Omental fat pad (tissue), 3 donors: ENCODE measurements at regions not wholly inside any gene's neighbourhood (a gene's known extent, or its start where the extent isn't known, plus 50 kb on each side); places are given as distances from the start of the nearest gene placed in this dataset.

Source experiments
- ATAC-seq: fragments of 150-250 bp; one replicate; pipeline ENCODE4 v1.9.1; 2016; ENCODE audit warnings: mild to moderate bottlenecking, moderate library complexity; ENCODE audit not compliant: low FRiP score
- DNase-seq: peaks from one replicate; pipeline ENCODE4 v3.0.0-alpha.2; 2019; ENCODE audit warnings: low spot score
- CTCF ChIP-seq, 3 donors: fragments of 450-650 bp; IDR thresholded peaks; one replicate each; pipeline ENCODE4 v1.5.1; 2016 to 2017; ENCODE audit warnings: antibody characterized with exemption in 3 of 3, mild to moderate bottlenecking in 3 of 3, moderate library complexity in 2 of 3

- no peak for ATAC-seq
- no peak for DNase-seq
- no peak for TF ChIP-seq CTCF (IDR thresholded peaks at IDR 0.05)
Measured at GRCh38 chr18:67893916-67894315, 377.4 kb upstream of the DSEL start.

- TF ChIP-seq CTCF (IDR thresholded peaks at IDR 0.05), result no peak
- no peak for ATAC-seq
- DNase-seq, result no peak
Measured at GRCh38 chr18:67876871-67877270, 360.4 kb upstream of the DSEL start.

GRCh38 chr18:67875944-67876343 is 359.4 kb upstream of the DSEL start:
- ATAC-seq (no peak), DNase-seq (no peak)
- no peak for TF ChIP-seq CTCF (IDR thresholded peaks at IDR 0.05)

- no peak for ATAC-seq
- DNase-seq, result no peak
- TF ChIP-seq CTCF (IDR thresholded peaks at IDR 0.05), result no peak
Measured at GRCh38 chr18:67875060-67875459, 358.5 kb upstream of the DSEL start.

- DNase-seq (no peak), ATAC-seq (no peak)
- TF ChIP-seq CTCF (IDR thresholded peaks at IDR 0.05), result no peak
Measured at GRCh38 chr18:67865400-67865799, 348.9 kb upstream of the DSEL start.

- TF ChIP-seq CTCF (IDR thresholded peaks at IDR 0.05), result no peak
- ATAC-seq, result no peak
- DNase-seq, result no peak
Measured at GRCh38 chr18:67864677-67865340, 348.3 kb upstream of the DSEL start.

GRCh38 chr18:67862069-67862468 is 345.5 kb upstream of the DSEL start:
- DNase-seq (no peak), ATAC-seq (no peak)
- TF ChIP-seq CTCF (IDR thresholded peaks at IDR 0.05), result no peak
